Thymus (tissue), 11 donors: ENCODE measurements at regions not wholly inside any gene's neighbourhood (a gene's known extent, or its start where the extent isn't known, plus 50 kb on each side); places are given as distances from the start of the nearest gene placed in this dataset.

Source experiments
- DNase-seq, 9 donors: peaks; one replicate each; pipeline ENCODE4 v3.0.0-alpha.2; 2013; ENCODE audit warnings: low spot score in 9 of 9, low read depth in 6 of 9, missing footprints in 1 of 9
- H3K27ac ChIP-seq, 2 donors: one replicate each; pipeline ENCODE4 v1.5.1; 2013; ENCODE audit warnings: control low read depth in 1 of 2, low read depth in 1 of 2, low read length in 1 of 2, mild to moderate bottlenecking in 1 of 2, moderate library complexity in 1 of 2
- H3K27me3 ChIP-seq, 2 donors: one replicate each; pipeline ENCODE4 v1.5.1; 2013; ENCODE audit warnings: low read length in 1 of 2; ENCODE audit not compliant: control insufficient read depth in 2 of 2, insufficient read depth in 1 of 2
- H3K36me3 ChIP-seq, 2 donors: one replicate each; pipeline ENCODE4 v1.5.1; 2013; ENCODE audit warnings: low read length in 1 of 2, mild to moderate bottlenecking in 1 of 2, moderate library complexity in 1 of 2; ENCODE audit not compliant: control insufficient read depth in 2 of 2, insufficient read depth in 2 of 2
- H3K4me1 ChIP-seq, 2 donors: one replicate each; pipeline ENCODE4 v1.5.1; 2013; ENCODE audit warnings: low read length in 2 of 2; ENCODE audit not compliant: control insufficient read depth in 2 of 2, insufficient read depth in 2 of 2
- H3K4me3 ChIP-seq, 2 donors: one replicate each; pipeline ENCODE4 v1.5.1; 2013; ENCODE audit warnings: low read length in 2 of 2, control low read depth in 1 of 2, mild to moderate bottlenecking in 1 of 2
- H3K9me3 ChIP-seq, 2 donors: one replicate each; pipeline ENCODE4 v1.5.1; 2013; ENCODE audit warnings: low read length in 1 of 2, mild to moderate bottlenecking in 1 of 2; ENCODE audit not compliant: control insufficient read depth in 2 of 2, insufficient read depth in 1 of 2
- WGBS: extraction: QIAGEN DNeasy Blood & Tissue Kit; methylation state at CpG from one replicate; pipeline ENCODE4 v1.1.7; 2013; 5-methylcytosine and 5-hydroxymethylcytosine counted together
- donor health status: healthy.

DNA sequence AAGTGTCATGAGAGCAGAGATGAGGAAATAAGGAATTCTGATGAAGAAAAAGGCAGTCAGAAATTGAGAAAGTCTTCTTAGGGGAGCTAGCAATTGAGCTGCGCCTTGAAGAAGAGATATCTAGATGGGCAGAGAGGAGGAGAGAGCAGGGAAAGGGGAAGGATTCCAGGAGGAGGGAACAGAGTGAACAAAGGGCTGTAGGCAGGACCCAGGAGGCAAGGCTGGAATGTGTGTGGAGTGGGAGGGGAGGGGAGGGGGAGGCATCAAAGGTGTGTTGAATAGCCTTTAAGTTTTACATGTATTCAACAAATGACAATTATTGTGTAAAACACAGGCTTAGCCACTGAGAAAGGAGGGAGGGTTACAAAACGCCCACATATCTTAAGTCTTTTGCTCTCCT lies 164.5 kb downstream of the TDRD15 start:
- Histone ChIP-seq H3K4me3 (no peak overlapping the region), H3K9me3 (no peaks in the 10 kb centered on the region), H3K36me3 (no peaks in the 10 kb centered on the region), H3K27me3 (no peaks in the 10 kb centered on the region), H3K27ac (no peak overlapping the region), H3K4me1 (no peaks in the 10 kb centered on the region)
- 90% methylated on average over 2 of the region's 2 CpGs for WGBS
- no peak for DNase-seq

DNA sequence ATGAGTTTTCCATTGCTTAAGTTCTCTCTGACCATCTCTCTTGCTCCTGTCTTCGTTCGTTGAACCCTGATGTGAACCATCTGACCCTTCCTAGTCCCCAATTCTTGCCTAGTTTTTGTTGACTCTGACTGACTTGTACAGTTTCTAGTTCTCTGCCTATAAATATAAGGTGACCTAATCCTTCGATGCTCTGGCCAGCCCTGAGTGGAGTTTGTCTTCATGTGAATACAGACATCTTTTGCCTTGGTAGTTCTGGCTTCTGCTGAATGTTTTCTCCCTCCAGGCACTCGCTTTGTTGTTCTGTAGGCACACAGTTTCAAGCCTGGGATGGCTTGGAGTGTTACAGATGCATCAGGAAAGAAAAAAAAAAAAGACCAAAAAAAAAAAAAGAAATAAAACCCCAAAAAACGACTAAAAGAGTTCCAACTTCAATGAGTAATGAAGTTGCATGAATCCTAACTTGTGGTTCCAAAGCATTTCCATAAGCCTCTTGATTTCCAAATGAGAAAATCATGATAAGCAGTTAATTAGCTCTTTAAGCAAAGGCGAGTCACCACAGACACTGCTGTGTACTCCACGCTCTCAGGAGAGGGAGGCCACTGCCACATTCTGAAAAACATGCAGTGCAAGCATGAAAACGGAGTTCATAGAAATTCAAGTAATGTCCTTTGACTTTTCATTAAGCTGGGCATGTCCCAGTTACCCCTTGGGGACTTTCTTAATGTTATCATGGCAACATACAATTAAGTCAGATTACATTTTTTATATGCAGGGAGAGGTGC lies 165.2 kb downstream of the TDRD15 start:
- DNase-seq, result no peak
- 84% methylated on average over 8 of the region's 8 CpGs for WGBS
- Histone ChIP-seq H3K36me3 (no peaks in the 10 kb centered on the region), H3K4me3 (no peak overlapping the region), H3K27ac (no peak overlapping the region), H3K27me3 (no peaks in the 10 kb centered on the region), H3K4me1 (no peaks in the 10 kb centered on the region), H3K9me3 (no peaks in the 10 kb centered on the region)

DNA sequence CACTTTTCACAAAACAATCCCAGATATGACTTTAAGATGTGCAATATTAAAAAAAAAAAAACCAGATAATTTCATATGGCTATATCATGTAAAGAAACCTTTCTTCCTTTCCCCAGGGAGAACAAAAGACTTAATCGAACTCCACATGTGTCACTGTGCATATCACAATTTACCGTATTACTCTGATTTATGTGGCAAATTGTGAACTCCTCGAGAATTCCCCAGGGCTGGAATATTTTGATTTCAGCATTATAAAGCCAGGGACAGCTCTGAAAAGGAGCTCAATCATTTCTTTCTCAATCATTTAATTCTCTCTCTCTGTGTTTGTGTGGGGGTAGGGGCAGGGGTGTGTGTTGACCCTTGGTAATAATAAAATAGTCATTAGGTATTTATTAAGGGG lies 165.8 kb downstream of the TDRD15 start:
- Histone ChIP-seq H3K27me3 (no peaks in the 10 kb centered on the region), H3K4me1 (no peaks in the 10 kb centered on the region), H3K36me3 (no peaks in the 10 kb centered on the region), H3K27ac (no peak overlapping the region), H3K4me3 (no peak overlapping the region), H3K9me3 (no peaks in the 10 kb centered on the region)
- WGBS, result 89% methylated on average over 3 of the region's 3 CpGs
- no peak for DNase-seq

DNA sequence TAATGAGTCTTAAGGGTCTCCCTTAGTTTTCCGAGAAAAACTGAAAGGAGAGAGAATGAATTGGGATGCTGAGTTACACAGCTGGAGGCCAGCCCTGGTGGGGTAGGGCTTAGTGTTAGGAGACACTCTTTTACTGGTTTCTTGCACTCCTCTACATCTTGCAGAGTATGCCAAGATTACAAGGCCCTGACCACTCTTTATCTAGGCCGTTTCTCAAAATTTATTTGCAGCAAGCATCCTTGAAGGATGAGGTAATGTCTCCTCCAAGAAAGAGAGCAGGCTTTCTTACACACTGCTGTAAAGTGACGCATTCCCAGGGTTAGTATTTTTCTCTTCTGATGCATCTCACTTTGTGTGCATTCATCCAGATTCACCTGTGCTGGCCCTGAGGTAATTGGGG lies 166.2 kb downstream of the TDRD15 start:
- no peaks in the 10 kb centered on the region for H3K9me3 ChIP-seq
- H3K4me3 ChIP-seq, result no peak overlapping the region
- no peak for DNase-seq
- no peak overlapping the region for H3K27ac ChIP-seq
- H3K27me3 ChIP-seq, result no peaks in the 10 kb centered on the region
- no peaks in the 10 kb centered on the region for H3K36me3 ChIP-seq
- 87% methylated on average over 3 of the region's 3 CpGs for WGBS
- no peaks in the 10 kb centered on the region for H3K4me1 ChIP-seq

DNA sequence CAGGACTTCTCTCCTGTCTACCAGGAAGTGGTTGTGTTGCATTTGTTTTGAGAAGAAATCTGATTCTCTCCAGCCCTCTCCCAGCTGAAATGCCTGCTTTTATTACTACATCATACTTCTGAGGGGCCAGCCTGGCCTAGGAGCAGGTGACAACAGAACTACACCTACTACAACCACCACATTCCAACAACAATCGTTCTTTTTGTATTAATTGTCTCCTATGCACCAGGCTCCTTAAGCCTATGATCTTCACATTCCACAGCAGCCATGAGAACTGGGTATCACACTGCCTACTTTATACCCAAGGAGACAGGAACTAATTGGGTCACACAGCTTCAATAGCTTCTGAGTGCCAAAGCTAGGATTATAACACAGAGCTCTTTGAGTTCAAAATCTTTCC lies 167.7 kb downstream of the TDRD15 start:
- Histone ChIP-seq H3K4me1 (no peaks in the 10 kb centered on the region), H3K9me3 (no peaks in the 10 kb centered on the region), H3K27me3 (no peaks in the 10 kb centered on the region), H3K36me3 (no peaks in the 10 kb centered on the region), H3K4me3 (no peak overlapping the region), H3K27ac (no peak overlapping the region)
- no peak for DNase-seq
- 90% methylated on average over 1 of the region's 1 CpG for WGBS

DNA sequence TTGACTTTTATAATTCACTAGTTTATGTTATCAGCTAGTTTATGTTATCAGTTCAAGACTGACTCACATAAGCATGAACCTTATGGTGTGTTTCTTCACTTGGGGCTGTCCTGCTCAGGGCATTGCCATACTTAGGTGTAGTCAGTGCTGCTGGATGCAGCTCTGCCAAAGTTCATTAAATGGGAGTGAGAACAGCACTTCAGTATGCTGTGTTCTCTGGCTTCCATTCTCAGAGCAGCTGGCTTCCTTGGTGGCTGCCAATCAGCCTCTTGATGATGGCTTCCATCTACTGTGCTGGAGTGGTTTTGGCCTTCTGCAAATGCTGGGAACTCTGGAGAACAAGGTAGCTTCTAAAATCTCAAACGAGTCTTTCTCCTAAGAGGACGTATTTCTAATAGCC lies 170.7 kb downstream of the TDRD15 start:
- no peaks in the 10 kb centered on the region for H3K27me3 ChIP-seq
- H3K36me3 ChIP-seq, result no peaks in the 10 kb centered on the region
- no peaks in the 10 kb centered on the region for H3K9me3 ChIP-seq
- no peaks in the 10 kb centered on the region for H3K4me1 ChIP-seq
- H3K4me3 ChIP-seq, result no peak overlapping the region
- 90% methylated on average over 2 of the region's 2 CpGs for WGBS
- no peak for DNase-seq
- no peak overlapping the region for H3K27ac ChIP-seq

DNA sequence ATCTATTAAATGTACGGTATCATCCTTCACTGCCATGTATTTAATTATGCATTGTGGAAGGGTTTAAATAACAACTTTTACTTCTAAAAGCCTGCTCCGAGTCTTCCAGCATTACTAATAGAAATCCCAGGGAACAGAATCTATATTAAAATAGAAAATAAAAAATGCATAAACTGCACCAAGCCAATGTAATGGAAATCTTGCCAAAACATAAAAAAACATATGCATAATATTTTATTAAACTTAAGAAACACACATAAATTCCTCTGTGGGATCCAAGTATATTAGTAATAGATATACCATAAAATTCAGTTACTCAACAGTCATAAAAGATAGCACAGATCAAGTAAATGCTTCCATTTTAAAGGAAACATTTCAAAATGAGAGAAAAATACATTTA lies 175.6 kb downstream of the TDRD15 start:
- 48% methylated on average over 2 of the region's 2 CpGs for WGBS
- Histone ChIP-seq H3K4me3 (no peak overlapping the region), H3K27me3 (no peaks in the 10 kb centered on the region), H3K36me3 (no peaks in the 10 kb centered on the region), H3K4me1 (no peaks in the 10 kb centered on the region), H3K9me3 (no peaks in the 10 kb centered on the region), H3K27ac (no peak overlapping the region)
- no peak for DNase-seq

DNA sequence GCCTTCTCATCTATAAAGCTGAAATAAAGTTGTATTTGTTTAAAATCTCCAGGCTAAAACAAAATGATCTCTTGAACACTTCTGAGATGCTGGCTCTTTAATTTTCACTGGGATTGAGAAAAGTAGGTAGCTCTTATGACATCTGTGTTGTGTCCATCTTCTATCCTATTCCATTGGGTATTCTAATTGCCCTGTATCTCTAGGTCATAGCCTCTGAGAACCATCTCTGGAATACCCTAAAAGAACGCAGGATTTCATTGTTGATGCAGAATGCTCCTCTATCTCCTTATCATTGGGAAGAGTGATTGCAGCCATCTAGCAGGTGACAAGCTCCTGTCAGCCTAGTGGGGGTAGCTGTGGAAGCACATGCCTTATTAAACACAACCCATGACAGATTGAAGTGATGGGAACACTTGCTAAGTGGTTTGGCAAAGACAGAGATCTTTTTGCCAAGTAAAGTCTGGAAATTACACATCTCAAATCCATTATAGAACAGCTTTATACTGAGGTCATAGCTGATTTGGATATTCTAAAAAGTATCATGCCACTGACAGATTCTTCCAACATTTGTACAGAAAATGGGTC lies 178.2 kb downstream of the TDRD15 start:
- H3K27ac ChIP-seq, result no peak overlapping the region
- H3K27me3 ChIP-seq, result no peaks in the 10 kb centered on the region
- H3K36me3 ChIP-seq, result no peaks in the 10 kb centered on the region
- no peaks in the 10 kb centered on the region for H3K9me3 ChIP-seq
- WGBS, result 87% methylated on average over 1 of the region's 1 CpG
- no peak overlapping the region for H3K4me3 ChIP-seq
- no peaks in the 10 kb centered on the region for H3K4me1 ChIP-seq
- DNase-seq, result no peak

DNA sequence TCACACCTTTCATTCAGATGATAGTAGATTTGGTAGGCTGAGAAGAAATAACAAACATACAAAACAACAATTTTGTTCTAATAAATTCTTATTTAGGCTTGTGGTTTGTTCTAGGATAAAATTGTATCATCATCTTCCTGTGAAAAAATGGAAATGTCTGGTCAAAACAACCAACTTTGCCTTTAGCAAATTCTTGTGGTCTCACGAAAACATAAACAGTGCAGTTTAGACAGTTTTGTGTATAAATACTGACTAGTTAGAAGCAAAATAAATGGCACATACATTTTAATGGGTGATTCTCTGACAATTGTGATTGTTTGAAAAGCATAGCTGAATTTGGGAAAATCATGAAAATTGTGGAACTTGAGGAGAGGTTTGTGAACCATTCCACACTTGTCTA lies 180.1 kb downstream of the TDRD15 start:
- H3K27me3 ChIP-seq, result no peaks in the 10 kb centered on the region
- H3K9me3 ChIP-seq, result no peaks in the 10 kb centered on the region
- no peaks in the 10 kb centered on the region for H3K4me1 ChIP-seq
- H3K4me3 ChIP-seq, result no peak overlapping the region
- DNase-seq, result no peak
- no peak overlapping the region for H3K27ac ChIP-seq
- H3K36me3 ChIP-seq, result no peaks in the 10 kb centered on the region
- WGBS, result 98% methylated on average over 1 of the region's 1 CpG
